BLaER1 treated with 17β-estradiol and CSF1 and Interleukin-3, amounts not matched to agents 10 nM and 100 nM (cell line): ENCODE measurements at regions not wholly inside any gene's neighbourhood (a gene's known extent, or its start where the extent isn't known, plus 50 kb on each side); places are given as distances from the start of the nearest gene placed in this dataset.

ENCODE experiments used
- H3K27ac ChIP-seq, 11 experiments: shearing (Covaris generic); formaldehyde crosslinking; 2 replicates each; pipeline ENCODE4 v1.8.1; 2022
- H3K27me3 ChIP-seq, 11 experiments: shearing (Covaris generic); formaldehyde crosslinking; 2 replicates each; pipeline ENCODE4 v1.8.1; 2022
- H3K36me3 ChIP-seq, 11 experiments: shearing (Covaris generic); formaldehyde crosslinking; 2 replicates each; pipeline ENCODE4 v1.8.1; 2022
- H3K4me1 ChIP-seq, 10 experiments: shearing (Covaris generic); formaldehyde crosslinking; 2 replicates each; pipeline ENCODE4 v1.8.1; 2022
- H3K4me2 ChIP-seq, 11 experiments: shearing (Covaris generic); formaldehyde crosslinking; 2 replicates each; pipeline ENCODE4 v1.8.1; 2022
- H3K4me3 ChIP-seq, 10 experiments: shearing (Covaris generic); formaldehyde crosslinking; 2 replicates each; pipeline ENCODE4 v1.8.1; 2022
- H3K9ac ChIP-seq, 11 experiments: shearing (Covaris generic); formaldehyde crosslinking; 2 replicates each; pipeline ENCODE4 v1.8.1; 2022
- H3K9me3 ChIP-seq, 11 experiments: shearing (Covaris generic); formaldehyde crosslinking; replicated peaks in 1 of 11; 2 replicates each; pipeline ENCODE4 v1.8.1; 2022
- H4K20me1 ChIP-seq, 11 experiments: shearing (Covaris generic); formaldehyde crosslinking; 2 replicates each; pipeline ENCODE4 v1.8.1; 2022
- Cebpa-rat ChIP-seq, 11 experiments: shearing (Covaris generic); IDR thresholded peaks; 2 replicates each; pipeline ENCODE4 v1.8.1; 2022

DNA sequence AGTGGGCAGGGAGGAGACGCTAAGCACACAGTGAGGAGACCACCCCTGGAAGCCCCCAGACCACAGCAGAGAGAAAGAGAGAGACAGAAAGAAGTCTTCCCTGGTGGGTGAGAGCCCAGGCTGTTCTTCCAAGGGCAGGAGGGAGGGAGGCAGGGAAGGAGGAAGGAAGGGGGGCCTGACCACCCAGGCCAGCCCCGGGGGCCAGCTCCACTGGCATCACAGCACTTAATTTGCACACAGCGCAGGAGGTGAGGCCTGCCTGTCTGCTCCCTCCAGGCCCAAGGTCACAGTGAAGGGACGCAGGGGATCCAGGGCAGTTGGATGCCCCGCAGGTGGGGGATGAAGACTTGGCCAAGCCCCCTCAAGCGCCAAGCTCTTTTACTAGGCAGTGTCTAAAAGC lies 141.9 kb upstream of the C14orf180 start:
- H3K9ac ChIP-seq = no peak overlapping the region
- no peaks in the 10 kb centered on the region for H3K9me3 ChIP-seq
- peaks cover 0 to 3% (median 0%) of the 10 kb centered on the region in 11 experiments; a peak in 1 of 22 replicates for H4K20me1 ChIP-seq
- H3K4me2 ChIP-seq = peak overlapping the region in 2 of 11 experiments; percentile 78 to 96; a peak in 2 of 22 replicates
- H3K4me1 ChIP-seq = peaks cover 18 to 48% (median 39%) of the 10 kb centered on the region in 10 experiments
- no peak overlapping the region for H3K4me3 ChIP-seq
- H3K27me3 ChIP-seq = no peaks in the 10 kb centered on the region
- H3K27ac ChIP-seq = no peak overlapping the region; a peak in 1 of 22 replicates
- no peak for TF ChIP-seq Cebpa-rat (IDR thresholded peaks at IDR 0.05)
- H3K36me3 ChIP-seq = no peaks in the 10 kb centered on the region

DNA sequence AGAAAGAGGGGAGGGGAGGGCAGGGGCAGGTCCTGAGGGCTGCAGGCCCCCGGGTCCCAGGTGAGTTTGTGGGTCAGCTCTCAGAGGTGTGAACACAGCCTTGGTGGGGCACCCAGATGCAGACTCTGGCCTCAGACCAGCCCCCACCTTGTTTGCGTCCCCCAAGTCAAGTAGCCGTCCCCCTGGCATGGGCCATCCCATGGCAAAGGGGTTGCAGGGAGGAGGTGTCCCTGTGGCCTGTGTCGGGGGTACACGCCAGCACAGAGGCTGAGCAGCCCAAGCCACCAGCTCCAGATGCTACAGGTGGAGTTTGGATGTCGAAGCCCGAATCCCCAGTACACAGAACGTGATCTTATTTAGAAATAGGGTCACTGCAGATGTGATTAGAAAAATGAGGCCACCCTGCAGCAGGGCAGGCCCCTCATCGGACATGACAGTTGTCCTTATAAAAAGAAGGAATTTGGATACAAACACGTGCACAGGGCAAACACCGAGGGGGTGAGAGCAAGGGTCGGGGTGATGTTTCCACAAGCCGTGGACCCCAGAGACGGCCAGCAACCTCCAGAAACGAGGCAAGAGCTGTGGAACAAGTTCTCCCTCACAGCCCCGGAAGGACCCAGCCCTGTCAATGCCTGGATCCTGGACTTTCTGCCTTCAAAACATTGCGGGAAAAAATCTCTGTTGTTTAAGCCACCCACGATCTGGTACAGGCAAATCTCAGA lies 141.2 kb upstream of the C14orf180 start:
- H3K27me3 ChIP-seq = no peaks in the 10 kb centered on the region
- H3K9me3 ChIP-seq = no peaks in the 10 kb centered on the region
- no peak overlapping the region for H3K4me3 ChIP-seq
- no peaks in the 10 kb centered on the region for H3K36me3 ChIP-seq
- no peak overlapping the region for H3K27ac ChIP-seq
- H3K4me2 ChIP-seq = no peak overlapping the region
- H3K4me1 ChIP-seq = peaks cover 18 to 44% (median 38%) of the 10 kb centered on the region in 10 experiments
- TF ChIP-seq Cebpa-rat (IDR thresholded peaks at IDR 0.05) = no peak
- no peaks in the 10 kb centered on the region; a peak in 1 of 22 replicates for H4K20me1 ChIP-seq
- H3K9ac ChIP-seq = no peak overlapping the region

DNA sequence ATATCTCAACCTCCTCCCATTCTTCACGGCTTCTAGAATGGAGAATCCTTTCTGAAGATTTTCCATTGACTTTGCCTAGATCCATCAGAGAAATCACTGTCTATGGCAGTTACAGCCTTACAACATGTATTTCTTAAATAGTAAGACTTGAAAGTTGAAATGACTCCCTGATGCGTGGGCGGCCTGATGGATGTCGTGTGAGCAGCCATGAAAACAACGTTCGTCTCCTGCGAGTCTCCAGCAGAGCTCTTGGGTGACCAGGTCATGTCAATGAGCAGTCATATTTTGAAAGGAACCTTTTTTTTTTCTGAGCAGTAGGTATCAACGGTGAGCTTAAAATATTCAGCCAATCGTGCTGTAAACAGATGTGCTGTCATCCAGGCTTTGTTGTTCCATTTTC lies 139.9 kb upstream of the C14orf180 start:
- H3K27me3 ChIP-seq = no peaks in the 10 kb centered on the region
- H3K27ac ChIP-seq = no peak overlapping the region
- H3K9ac ChIP-seq = no peak overlapping the region
- no peaks in the 10 kb centered on the region; a peak in 1 of 22 replicates for H4K20me1 ChIP-seq
- H3K4me3 ChIP-seq = no peak overlapping the region
- H3K36me3 ChIP-seq = no peaks in the 10 kb centered on the region
- no peak overlapping the region for H3K4me2 ChIP-seq
- H3K9me3 ChIP-seq = no peaks in the 10 kb centered on the region
- no peak for TF ChIP-seq Cebpa-rat (IDR thresholded peaks at IDR 0.05)
- peaks cover 18 to 31% (median 28%) of the 10 kb centered on the region in 10 experiments for H3K4me1 ChIP-seq

DNA sequence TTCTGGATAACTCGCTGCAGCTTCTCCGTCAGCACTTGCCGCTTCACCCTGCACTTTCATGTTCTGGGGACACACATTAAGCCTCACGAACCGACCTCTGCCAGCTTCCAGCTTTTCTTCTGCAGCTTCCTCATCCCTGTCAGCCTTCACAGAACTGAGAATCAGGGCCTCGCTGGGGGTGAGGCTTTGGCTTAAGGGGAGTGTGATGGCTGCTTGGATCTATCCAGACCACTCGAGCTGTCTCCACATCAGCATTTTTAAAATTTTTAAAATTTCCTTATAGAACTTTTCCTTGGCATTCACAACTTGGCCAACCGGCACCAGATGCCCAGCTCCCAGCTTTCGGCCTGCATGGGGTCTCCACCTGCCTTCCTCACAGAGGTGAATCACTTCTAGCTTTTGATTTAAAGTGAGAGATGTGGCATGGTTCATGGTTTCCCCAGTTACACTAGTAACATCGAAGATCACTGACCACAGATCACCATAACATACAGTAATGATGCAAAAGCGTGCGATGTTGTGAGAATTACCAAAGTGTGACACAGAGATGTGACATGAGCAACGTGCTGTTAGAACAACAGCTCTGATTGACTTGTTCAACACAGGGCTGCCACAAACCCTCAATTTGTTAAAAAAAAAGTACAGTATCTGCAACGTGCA lies 139.1 kb upstream of the C14orf180 start:
- Histone ChIP-seq H3K36me3 (no peaks in the 10 kb centered on the region), H3K9me3 (no peaks in the 10 kb centered on the region), H3K27ac (no peak overlapping the region), H4K20me1 (no peaks in the 10 kb centered on the region; a peak in 1 of 22 replicates), H3K9ac (no peak overlapping the region), H3K27me3 (no peaks in the 10 kb centered on the region), H3K4me1 (peaks cover 18 to 23% (median 20%) of the 10 kb centered on the region in 10 experiments), H3K4me2 (no peak overlapping the region), H3K4me3 (no peak overlapping the region)
- no peak for TF ChIP-seq Cebpa-rat (IDR thresholded peaks at IDR 0.05)

DNA sequence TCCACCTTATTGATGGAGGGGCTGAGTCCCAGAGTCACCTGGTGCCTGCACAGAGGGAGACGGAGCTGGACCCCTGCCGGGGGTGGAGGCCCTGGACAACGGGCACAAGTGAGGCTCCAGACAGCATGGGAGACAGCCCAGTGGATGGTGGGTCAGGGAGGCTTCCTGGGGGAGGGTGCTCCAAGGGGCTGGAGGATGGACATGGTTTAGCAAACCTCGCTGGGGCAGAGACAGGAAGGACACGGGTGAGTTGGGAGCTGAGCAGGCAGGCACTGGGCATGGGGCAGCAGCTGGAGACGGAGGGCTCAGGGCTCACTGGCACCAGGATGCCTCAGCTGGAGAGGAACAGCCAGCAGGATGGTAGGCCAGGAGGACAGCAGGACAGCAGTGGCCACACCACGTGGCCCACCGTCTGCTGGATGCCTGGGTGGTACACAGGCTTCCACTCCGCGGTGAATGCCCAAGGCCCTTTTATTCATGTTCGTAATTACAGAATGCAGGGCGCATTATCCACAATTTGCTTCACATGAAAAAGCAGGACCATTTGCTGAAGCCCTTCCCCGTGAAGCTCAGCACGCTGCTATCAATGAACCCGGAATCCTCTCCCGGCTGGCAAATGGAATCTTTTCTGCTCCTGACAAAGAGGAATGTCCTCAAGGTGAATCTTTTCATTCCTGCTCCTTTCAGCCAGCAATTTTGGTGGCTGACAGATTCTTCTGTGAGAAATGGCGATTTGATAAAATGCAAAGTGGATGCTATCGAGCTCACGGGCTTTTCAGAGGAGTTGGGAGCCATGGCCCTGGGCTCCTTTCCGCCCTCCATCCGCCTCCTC lies 138.1 kb upstream of the C14orf180 start:
- H3K27ac ChIP-seq = no peak overlapping the region
- H3K4me3 ChIP-seq = no peak overlapping the region
- H3K27me3 ChIP-seq = no peaks in the 10 kb centered on the region
- H3K9ac ChIP-seq = no peak overlapping the region
- H3K4me2 ChIP-seq = no peak overlapping the region
- no peaks in the 10 kb centered on the region for H3K9me3 ChIP-seq
- no peaks in the 10 kb centered on the region for H3K36me3 ChIP-seq
- no peak for TF ChIP-seq Cebpa-rat (IDR thresholded peaks at IDR 0.05)
- H3K4me1 ChIP-seq = peaks cover 8 to 12% (median 9%) of the 10 kb centered on the region in 10 experiments
- no peaks in the 10 kb centered on the region; a peak in 1 of 22 replicates for H4K20me1 ChIP-seq

DNA sequence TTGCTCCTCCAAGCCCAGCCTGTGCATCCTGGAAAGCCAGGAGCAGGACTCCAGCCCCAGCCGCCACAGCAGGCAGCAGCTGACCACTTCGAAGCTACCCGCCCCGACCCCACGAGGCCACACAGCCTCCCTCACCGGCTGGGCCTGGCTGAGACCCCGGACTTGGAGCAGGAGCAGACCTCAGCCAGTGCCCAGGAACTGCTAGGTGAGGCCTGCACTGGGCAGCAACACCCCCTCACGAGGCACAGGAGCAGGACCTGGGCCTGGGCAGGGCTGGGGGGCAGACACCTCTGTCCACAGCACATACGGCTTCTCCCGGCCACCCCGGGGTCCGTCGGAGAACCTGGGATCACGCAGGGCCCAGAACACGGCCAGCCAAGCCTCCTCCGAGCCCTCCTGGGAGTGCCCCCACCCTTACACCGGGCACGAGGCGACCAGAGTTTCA lies 137.4 kb upstream of the C14orf180 start:
- Histone ChIP-seq H3K4me2 (no peak overlapping the region), H3K36me3 (no peaks in the 10 kb centered on the region), H3K9me3 (no peaks in the 10 kb centered on the region), H3K9ac (no peak overlapping the region), H3K27ac (no peak overlapping the region), H4K20me1 (no peaks in the 10 kb centered on the region; a peak in 1 of 22 replicates), H3K4me3 (no peak overlapping the region), H3K4me1 (peaks cover 2 to 6% (median 3%) of the 10 kb centered on the region in 10 experiments; a peak in 13 of 20 replicates), H3K27me3 (no peaks in the 10 kb centered on the region)
- no peak for TF ChIP-seq Cebpa-rat (IDR thresholded peaks at IDR 0.05)

DNA sequence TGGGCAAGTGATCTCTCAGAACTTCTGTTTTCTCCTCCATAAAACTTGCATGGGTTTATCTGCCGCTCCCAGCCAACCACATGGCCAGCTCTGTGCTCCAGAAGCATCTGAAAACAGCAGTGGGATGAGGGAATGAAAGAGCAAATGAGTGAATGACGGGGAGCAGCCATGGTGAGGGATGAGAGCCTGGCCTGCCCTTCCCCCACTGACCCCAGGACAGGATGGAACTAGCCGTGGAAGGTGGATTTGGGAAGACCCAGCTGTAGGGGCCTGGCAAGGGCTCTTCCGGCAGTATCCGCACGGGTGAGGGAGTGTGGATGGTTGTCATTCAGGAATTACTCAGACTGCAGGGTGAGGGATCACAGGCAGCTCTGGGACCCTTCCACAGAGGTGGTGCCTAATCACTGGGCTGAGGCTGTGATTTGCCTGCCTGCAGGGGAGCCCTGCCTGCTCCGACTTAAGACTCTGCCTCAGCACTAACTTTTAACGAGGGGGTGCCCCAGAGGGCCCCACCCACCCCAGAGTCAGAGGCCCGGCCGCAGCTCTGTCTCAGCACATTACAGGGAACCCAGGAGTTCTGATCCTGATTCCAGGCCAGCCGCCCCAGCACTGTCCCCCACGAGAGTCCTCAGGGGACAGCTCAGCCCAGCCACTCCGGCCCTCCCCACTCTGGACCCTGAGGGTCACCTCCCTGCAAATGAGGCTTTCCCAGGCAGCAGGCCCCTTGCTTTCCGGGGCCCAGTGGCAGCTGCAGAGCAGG lies 136.8 kb upstream of the C14orf180 start:
- H3K9ac ChIP-seq = no peak overlapping the region
- H3K4me2 ChIP-seq = no peak overlapping the region
- no peaks in the 10 kb centered on the region for H3K36me3 ChIP-seq
- 0 out of 20 replicates have a peak, but pooled peaks cover 0 to 3% (median 0%) of the 10 kb centered on the region in 10 experiments for H3K4me1 ChIP-seq
- no peak overlapping the region for H3K4me3 ChIP-seq
- no peak overlapping the region for H3K27ac ChIP-seq
- H3K27me3 ChIP-seq = no peaks in the 10 kb centered on the region
- 0 out of 22 replicates have a peak, but pooled peaks cover 0 to under 1% (median 0%) of the 10 kb centered on the region in 11 experiments for H3K9me3 ChIP-seq
- TF ChIP-seq Cebpa-rat (IDR thresholded peaks at IDR 0.05) = no peak
- H4K20me1 ChIP-seq = no peaks in the 10 kb centered on the region; a peak in 1 of 22 replicates

DNA sequence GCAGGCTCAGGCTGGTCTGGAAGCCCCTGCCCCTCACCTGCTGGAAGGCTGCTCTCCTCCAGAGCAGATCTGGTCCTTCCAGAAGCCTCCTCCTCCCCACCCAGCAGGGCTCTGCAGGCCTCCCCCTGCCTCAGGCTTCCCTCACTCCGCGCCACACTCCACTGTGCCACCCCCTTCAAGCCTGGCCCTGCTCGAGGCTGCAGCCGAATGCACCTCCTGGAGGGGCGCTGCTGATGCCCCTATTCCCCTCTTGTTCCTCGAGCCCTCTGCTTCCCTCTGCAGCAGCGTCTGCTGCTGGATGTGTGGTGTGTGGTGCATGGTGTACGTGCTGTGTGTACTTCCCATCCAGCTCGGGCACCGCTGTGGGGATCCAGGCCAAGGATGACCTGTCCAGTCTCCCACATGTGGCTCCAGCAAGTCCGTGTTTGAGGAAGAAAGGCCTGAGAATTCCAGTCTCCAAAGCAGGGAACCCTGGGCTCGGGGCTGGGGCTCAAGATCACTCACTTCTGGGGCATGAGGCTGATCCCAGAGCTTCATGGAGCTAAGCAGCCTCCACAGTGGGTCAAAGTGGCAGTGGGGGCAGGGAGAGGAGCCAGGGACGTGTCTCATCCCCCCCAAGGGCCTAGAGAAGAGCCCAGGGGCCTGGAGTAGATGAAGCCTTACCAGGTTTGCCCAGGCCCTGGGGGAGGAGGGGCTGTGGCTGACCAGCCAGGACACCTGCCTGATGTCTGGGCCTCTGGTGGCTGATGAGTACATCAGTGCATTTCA lies 136.0 kb upstream of the C14orf180 start:
- H3K4me1 ChIP-seq = 0 out of 20 replicates have a peak, but pooled peaks cover 0 to 3% (median 0%) of the 10 kb centered on the region in 10 experiments
- H3K27me3 ChIP-seq = no peaks in the 10 kb centered on the region
- H3K9ac ChIP-seq = no peak overlapping the region
- H3K9me3 ChIP-seq = peaks cover 1 to 8% (median 7%) of the 10 kb centered on the region in 11 experiments; a peak in 16 of 22 replicates
- no peaks in the 10 kb centered on the region; a peak in 1 of 22 replicates for H4K20me1 ChIP-seq
- H3K4me2 ChIP-seq = no peak overlapping the region
- no peaks in the 10 kb centered on the region for H3K36me3 ChIP-seq
- H3K4me3 ChIP-seq = no peak overlapping the region
- H3K27ac ChIP-seq = no peak overlapping the region
- TF ChIP-seq Cebpa-rat (IDR thresholded peaks at IDR 0.05) = no peak
